NCI-H2029 treated with DMSO at 0.1 percent for 48 hours (cell line): ENCODE measurements at regions not wholly inside any gene's neighbourhood (a gene's known extent, or its start where the extent isn't known, plus 50 kb on each side); places are given as distances from the start of the nearest gene placed in this dataset.
"Not testable (repeated sequence)": the region's sequence is repeated elsewhere in the genome, so short reads cannot be mapped to it uniquely, and the experiment has no call there.

Experiments used
- DNase-seq: peaks from one replicate; lab custom pipeline; 2025; lab: John Stamatoyannopoulos, UW

DNA sequence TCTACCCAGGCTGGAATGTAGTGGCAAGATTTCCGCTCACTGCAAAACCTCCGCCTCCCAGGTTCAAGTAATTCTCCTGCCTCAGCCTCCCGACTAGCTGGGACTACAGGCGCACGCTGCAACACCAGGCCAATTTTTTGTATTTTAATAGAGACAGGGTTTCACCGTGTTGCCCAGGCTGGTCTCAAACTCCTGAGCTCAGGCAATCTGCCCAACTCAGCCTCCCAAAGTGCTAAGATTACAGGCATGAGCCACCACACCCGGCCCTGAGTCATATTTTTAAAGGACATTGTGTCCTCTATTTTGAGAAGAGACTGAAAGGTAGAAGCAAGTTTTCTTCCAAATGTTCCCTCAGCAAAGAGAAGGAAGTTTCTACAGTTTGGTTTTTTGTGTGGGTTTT, 227.1 kb downstream of the KCTD12 start:
- DNase-seq, result not testable (repeated sequence)

- no peak for DNase-seq
Measured at GRCh38 chr13:76656500-76656899, 229.7 kb downstream of the KCTD12 start.

DNA sequence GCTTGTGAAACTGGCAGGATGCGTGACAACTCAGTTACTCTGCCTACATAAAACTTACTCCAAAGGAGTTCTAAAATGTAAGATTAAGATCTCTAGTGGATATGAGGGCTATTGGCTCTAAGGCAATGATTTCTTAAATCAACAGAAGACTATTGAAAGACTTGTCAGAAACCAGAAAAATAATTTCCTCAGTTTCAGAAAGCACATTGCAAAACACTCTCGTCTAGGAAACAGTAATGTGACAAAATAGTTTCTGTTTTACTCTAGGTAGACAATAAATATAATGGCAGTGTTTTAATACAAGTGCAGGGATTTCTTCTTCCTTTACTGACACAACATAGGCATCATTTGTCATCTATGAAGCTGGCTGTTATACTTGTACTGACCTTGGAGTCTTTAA, 230.1 kb downstream of the KCTD12 start:
- DNase-seq, result no peak

DNA sequence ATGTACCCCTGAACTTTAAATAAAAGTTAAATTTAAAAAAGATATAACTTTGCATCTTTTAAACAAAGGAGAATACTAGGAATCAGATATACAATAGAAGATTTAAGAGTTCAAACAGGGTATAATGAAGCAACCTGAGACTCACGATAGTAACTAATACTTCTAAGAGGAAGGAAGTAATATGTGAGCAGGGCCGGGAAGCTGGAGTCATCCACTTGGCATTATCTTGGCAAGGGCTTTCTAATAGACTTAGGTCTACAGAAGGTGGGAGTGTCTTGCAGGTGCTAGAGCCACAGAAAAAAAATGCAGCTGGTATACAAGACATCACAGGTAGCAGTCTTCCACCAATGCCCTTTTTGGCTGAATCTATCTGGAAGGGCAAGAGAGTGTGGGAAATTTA, 231.9 kb downstream of the KCTD12 start:
- DNase-seq, result no peak

GRCh38 chr13:76651286-76651685, 234.9 kb downstream of the KCTD12 start:
- DNase-seq, result no peak

- DNase-seq, result no peak
Measured at GRCh38 chr13:76647550-76647949, 238.7 kb downstream of the KCTD12 start.

GRCh38 chr13:76646946-76647345, 239.3 kb downstream of the KCTD12 start:
- DNase-seq, result no peak

- DNase-seq, result no peak
Measured at GRCh38 chr13:76645632-76646031, 240.6 kb downstream of the KCTD12 start.

DNA sequence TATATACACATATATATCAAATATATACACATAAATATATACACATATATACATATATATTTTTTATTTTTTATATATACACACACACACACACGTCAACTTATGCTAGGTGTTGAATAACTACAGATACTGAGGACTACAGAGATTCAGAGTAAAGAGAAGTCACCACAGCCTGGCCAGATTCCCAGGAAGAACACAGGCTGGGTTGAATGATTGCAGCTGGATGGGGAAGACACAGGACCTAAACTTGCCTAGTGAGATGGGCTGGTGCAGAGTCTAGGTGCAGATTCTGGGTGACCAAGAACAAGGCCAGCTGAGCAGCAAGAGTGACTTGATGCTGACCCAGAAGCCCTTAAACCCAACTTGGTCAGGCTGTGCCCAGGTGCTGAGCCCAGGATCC, 241.3 kb downstream of the KCTD12 start:
- DNase-seq, result no peak

DNA sequence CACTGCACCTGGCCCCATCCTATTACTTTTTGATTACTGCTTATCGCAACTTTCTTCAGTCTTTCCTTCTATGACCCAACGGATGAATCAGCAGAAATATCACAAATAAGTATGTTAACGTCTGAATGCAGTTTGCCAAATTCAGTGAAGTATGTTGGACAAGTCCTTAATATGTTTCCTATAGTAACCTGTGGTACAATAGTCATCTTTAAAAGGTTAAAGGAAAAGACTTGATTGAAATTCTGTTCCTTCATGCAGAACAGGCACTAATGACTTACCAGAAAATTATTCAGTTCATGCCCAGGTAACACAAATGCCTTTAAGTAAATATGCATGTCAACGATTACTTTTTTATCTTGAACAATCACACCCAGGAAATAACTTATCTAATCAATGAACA, 242.6 kb downstream of the KCTD12 start:
- no peak for DNase-seq

GRCh38 chr13:76641056-76641455, 245.1 kb downstream of the KCTD12 start:
- no peak for DNase-seq

- DNase-seq, result no peak
Measured at GRCh38 chr13:76638882-76639281, 247.3 kb downstream of the KCTD12 start.

- no peak for DNase-seq
Measured at GRCh38 chr13:76638181-76638580, 248.0 kb downstream of the KCTD12 start.

DNA sequence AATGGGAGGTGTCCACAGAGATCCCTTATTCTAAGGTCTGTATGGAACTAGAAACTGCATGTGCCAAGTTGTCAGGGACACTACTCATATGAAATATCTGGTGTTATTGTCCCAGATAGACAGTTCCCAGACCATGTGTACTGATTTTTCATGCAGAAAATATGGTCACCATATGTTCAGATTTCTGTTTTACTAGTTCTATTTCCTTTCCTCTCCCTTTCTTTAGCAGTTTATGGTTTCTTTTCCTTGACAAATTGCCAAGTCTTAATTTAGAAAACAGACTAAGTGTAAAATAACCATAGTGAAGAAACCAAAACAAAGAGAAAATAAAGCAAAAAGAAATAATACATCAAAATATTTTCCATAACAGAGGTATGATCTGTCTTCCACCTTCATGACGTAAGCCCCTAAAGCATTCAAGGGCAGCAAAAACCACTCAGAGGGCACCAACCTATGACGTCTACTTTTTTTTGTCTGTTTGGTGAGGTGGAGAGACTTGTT, 248.5 kb downstream of the KCTD12 start:
- no peak for DNase-seq

DNA sequence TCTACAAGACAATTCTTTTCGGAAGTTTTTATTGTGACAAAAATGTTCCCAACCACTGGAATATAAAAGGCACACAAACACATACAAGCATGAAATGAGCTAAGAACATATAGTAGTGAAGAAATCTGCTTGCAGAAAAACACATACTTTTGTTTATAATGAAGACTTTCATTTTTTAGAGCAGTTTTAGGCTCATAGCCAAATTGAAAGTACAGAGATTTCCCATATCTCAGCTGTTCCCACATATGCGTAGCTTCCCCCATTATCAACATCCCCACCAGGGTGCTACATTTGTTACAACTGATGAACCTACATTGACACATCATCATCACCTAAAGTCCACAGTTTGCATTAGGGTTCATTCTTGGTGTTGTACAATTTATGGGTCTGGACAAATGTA, 249.4 kb downstream of the KCTD12 start:
- no peak for DNase-seq

GRCh38 chr13:76635232-76636230, 250.7 kb downstream of the KCTD12 start:
- DNase-seq, result no peak

GRCh38 chr13:76634431-76635191, 251.6 kb downstream of the KCTD12 start:
- DNase-seq, result no peak

- no peak for DNase-seq
Measured at GRCh38 chr13:76632401-76633044, 253.7 kb downstream of the KCTD12 start.

DNA sequence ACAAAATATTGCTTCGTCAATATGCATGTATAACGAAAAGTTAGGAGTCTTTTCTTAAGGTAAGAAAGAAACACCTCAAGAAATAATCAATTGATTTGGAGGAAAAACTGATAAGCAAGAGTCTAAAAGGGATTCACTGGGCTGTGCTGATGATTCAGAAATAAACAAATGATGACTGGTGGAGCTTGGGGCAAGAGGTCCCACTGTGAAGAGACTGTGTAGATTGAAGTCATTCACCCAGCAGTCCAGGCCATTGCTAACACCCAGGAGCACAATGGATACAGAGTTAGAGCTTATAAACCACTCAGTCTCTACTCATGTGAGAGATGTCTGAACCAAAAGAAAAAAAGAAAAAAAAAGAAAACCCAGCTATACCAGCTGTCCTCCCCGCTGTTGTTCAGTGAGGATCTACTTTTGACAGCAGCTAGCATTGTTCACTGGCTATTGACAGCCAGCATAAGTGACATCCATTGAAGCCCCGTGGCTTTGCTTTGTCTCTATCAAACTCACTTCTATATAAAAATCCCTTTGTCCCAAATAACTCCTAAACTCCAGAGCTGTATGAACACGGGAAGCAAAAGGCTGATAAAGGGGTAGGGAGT, 255.5 kb downstream of the KCTD12 start:
- DNase-seq, result no peak

- DNase-seq, result no peak
Measured at GRCh38 chr13:76622315-76623040, 263.7 kb downstream of the KCTD12 start.

GRCh38 chr13:76621705-76622104, 264.5 kb downstream of the KCTD12 start:
- DNase-seq, result no peak
